CD4-positive, alpha-beta T cell treated with Interleukin-6 for 4 hours (primary cell): ENCODE measurements at regions not wholly inside any gene's neighbourhood (a gene's known extent, or its start where the extent isn't known, plus 50 kb on each side); places are given as distances from the start of the nearest gene placed in this dataset.
"Not testable (repeated sequence)": the region's sequence is repeated elsewhere in the genome, so short reads cannot be mapped to it uniquely, and the experiment has no call there.

Experiments
- DNase-seq: peaks from one replicate; pipeline ENCODE4 v3.0.0-alpha.2; 2020; ENCODE audit warnings: mixed read lengths

DNA sequence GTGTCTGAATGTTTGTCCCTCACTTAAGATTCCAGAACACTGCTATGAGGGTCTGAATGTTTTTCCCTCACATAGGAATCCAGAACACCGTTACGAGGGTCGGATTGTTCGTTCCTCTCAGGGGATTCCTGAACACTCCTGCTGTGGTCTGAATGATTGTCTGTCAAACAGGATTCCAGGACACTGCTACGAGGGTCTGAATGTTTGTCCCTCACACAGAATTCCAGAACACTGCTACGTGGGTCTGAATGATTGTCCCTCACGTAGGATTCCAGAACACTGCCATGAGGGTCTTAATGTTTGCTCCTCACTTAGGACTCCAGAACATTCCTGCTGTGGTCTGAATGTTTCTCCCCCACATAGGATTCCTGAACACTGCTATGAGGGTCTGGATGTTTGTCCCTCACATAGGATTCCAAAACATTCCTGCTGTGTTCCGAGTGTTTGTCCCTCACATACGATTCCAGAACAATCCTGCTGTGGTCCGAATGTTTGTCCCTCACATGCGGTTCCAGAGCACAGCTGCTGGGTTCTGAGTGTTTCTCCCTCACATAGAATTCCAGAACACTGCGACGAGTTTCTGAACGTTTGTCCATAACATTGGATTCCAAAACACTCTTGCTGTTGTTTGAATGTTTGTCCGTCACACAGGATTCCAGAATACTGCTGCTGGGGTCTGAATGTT is 199.5 kb downstream of the FOXD4L6 start:
- no peak for DNase-seq

DNA sequence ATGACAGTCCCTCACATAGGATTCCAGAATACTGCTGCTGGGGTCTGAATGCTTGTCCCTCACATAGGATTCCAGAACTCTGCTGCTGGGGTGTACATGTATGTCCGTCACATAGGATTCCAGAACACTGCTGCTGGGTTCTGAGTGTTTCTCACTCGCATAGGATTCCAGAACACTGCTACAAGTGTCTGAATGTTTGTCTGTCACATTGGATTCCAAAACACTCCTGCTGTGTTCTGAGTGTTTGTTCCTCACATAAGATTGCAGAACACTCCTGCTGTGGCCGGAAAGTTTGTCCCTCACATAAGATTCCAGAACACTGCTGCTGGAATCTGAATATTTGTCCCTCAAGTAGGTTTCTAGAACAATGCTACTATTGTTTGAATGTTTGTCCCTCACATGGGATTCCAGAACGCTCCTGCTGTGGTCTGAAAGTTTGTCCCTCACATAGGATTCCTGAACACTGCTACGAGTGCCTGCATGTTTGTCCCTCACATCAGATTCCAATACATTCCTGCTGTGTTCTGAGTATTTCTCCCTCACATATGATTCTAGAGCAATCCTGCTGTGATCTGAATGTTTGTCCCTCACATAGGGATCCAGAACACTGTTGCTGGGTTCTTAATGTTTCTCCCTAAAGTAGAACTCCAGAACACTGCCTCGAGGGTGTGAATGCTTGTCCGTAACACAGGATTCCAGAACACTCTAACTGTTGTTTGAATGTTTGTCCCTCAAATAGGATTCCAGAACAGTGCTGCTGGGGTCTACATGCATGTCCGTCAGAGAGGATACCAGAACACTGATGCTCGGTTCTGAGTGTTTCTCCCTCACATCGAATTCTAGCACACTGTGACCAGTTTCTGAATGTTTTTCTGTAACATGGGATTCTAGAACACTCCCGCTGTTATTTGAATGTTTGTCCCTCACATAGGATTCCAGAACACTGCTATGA is 200.4 kb downstream of the FOXD4L6 start:
- DNase-seq = no peak

DNA sequence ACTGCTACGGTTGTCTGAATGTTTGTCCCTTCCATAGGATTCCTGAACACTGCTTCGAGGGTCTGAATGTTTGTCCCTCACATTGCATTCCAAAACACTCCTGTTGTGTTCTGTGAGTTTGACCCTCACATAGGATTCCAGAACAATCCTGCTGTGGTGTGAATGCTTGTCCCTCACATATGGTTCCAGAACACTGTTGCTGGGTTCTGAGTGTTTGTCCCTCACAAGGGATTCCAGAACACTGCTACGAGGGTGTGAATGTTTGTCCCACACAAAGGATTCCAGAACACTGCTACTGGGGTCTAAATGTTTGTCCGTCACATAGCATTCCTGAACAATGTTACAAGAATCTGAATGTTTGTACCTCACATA is 201.2 kb downstream of the FOXD4L6 start:
- DNase-seq = no peak

DNA sequence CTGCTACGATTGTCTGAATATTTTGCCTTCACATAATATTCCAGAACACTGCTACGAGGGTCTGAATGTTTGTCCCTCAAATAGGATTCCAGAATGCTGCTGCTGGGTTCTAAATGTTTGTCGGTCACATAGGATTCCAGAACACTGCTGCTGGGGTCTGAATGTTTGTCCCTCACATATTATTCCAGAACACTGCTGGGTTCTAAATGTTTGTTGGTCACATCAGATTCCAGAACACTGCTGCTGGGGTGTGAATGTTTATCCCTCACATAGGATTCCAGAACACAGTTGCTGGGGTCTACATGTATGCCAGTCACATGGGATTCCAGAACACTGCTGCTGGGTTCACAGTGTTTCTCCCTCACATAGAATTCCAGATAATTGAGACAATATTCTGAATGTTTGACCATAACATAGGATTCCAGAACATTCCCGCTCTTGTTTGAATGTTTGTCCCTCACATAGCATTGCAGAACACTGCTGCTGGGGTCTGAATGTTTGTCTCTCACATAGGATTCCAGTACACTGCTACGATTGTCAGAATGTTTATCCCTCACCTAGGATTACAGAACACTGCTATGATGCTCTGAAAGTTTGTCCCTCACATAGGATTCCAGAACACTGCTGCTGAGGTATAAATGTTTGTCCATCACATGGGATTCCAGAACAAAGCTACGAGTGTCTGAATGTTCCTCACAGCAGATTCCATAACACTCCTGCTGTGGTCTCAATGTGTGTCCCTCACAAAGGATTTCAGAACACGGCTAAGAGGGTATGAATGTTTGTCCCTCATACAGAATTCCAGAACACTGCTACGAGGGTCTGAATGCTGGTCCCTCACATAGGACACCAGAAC is 201.8 kb downstream of the FOXD4L6 start:
- no peak for DNase-seq

DNA sequence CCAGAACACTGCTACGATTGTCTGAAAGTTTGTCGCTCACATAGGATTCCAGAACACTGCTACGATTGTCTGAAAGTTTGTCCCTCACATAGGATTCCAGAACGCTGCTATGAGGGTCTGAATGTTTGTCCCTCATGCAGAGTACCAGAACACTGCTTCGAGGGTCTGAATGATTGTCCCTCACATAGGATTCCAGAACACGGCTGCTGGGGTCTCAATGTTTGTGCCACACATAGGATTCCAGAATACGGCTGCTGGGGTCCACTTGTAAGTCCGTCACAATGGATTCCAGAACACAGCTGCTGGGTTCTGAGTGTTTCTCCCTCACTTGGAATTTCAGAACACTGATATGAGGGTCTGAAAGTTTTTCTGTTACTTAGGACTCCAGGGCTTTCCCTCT is 203.3 kb downstream of the FOXD4L6 start:
- no peak for DNase-seq

DNA sequence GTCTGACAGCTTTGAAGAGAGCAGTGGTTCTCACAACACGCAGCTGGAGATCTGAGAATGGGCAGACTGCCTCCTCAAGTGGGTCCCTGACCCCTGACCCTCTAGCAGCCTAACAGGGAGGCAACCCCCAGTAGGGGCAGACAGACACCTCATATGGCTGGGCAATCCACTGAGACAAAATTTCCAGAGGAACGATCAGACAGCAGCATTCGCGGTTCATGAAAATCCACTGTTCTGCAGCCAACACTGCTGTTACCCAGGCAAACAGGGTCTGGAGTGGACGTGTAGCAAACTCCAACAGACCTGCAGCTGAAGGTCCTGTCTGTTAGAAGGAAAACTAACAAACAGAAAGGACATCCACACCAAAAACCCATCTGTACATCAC is 212.1 kb downstream of the FOXD4L6 start:
- DNase-seq = not testable (repeated sequence)

DNA sequence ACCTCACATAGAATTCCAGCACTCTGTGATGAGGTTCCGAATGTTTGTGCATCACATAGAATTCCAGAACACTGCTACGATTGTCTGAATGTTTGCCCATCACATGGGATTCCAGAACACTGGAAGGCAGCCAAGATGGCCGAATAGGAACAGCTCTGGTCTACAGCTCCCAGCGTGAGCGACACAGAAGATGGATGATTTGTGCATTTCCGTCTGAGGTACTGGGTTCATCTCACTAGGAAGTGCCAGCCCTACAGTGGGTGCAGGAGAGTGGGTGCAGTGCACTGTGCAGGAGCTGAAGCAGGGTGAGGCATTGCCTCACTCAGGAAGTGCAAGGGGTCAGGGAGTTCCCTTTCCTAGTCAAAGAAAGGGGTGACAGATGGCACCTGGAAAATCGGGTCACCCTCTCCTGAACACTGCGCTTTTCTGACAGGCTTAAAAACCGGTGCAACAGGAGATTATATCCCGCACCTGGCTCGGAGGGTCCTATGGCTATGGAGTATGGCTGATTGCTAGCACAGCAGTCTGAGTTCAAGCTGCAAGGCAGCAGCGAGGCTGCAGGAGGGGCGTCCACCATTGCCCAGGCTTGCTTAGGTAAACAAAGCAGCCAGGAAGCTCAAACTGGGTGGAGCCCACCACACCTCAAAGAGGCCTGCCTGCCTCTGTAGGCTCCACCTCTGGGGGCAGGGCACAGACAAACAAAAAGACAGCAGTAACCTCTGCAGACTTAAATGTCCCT is 212.7 kb downstream of the FOXD4L6 start:
- not testable (repeated sequence) for DNase-seq

DNA sequence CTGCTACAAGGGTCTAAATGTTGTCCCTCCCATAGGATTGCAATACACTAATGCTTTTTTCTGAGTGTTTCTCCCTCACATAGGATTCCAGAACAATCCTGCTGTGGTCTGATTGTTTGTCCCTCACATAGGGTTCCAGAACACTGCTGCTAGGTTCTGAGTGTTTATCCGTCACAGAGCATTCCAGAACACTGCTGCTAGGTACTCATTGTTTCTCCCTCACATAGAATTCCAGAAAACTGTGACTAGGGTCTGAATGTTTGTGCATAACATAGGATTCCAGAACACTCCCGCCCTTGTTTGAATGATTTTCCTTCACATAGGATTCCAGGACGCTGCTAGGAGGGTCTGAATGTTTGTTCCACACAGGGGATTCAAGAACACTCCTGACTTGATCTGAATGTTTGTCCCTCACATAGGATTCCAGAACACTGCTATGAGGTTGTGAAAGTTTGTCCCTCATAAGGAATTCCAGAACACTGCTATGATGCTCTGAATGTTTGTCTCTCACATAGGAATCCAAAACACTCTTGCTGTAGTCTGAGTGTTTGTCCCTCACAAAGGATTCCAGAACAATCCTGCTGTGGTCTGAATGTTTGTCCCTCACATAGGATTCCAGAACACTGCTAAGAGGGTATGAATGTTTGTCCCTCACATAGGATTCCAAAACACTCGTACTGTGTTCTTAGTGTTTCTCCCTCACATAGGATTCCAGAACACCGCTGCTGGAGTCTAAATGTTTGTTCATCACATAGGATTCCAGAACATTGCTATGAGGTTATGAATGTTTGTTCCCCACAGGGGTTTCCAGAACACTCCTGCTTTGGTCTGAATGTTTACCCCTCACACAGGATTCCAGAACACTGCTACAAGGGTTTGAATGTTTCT is 213.5 kb downstream of the FOXD4L6 start:
- DNase-seq = no peak

DNA sequence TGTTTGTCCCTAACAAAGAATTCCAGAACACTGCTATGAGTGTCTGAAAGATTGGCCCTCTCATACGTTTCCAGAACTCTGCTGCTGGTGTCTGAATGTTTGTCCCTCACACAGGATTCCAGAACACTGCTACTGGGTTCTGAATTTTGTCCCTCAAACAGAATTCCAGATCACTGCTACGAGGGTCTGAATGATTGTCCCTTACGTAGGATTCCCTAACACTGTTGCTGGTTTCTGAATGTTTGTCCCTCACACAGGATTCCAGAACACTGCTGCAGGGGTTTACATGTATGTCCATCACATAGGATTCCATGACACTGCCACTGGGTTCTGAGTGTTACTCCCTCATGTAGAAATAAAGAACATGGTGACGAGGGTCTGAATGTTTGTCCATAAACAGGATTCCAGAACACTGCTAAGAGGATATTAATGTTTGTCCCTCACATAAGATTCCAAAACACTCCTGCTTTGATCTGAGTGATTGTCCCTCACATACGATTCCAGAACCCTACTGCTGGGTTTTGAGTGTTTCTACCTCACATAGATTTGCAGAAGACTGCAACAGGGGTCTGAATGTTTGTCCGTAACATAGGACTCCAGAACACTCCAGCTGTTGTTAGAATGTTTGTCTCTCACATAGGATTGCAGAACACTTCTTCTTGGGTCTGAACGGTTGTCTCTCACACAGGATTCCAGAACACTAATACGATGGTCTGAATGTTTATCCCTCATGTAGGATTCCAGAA is 214.4 kb downstream of the FOXD4L6 start:
- no peak for DNase-seq

DNA sequence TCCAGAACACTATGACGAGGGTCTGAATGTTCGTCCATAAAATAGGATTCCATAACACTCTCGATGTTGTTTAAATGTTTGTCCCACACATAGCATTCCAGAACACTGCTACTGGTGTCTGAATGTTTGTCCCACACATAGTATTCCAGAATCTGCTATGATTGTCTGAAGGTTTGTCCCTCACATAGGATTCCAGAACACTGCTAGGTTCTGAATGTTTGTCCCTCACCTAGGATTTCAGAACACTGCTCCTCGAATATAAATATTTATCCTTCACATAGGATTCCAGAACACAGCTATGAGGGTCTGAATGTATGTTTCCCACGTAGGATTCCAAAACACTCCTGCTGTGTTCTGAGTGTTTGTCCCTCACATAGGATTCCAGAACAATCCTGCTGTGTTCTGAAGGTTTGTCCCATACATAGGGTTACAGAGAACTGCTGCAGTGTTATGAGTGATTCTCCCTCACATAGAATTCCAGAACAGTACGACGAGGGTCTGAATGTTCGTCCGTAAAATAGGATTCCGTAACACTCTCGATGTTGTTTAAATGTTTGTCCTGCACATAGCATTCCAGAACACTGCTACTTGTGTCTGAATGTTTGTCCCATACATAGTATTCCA is 215.3 kb downstream of the FOXD4L6 start:
- DNase-seq = no peak

DNA sequence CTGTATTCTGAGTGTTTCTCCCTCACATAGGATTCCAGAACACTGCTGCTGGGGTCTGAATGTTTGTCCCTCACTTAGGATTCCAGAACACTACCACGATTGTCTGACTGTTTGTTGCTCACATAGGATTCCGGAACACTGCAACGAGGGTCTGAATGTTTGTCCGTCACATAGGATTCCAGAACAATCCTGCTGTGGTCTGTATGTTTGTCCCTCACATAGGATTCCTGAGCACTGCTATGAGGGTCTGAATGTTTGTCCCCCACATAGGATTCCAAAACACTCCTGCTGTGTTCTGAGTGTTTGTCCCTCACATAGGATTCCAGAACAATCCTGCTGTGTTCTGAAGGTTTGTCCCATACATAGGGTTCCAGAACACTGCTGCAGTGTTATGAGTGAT is 215.8 kb downstream of the FOXD4L6 start:
- not testable (repeated sequence) for DNase-seq

DNA sequence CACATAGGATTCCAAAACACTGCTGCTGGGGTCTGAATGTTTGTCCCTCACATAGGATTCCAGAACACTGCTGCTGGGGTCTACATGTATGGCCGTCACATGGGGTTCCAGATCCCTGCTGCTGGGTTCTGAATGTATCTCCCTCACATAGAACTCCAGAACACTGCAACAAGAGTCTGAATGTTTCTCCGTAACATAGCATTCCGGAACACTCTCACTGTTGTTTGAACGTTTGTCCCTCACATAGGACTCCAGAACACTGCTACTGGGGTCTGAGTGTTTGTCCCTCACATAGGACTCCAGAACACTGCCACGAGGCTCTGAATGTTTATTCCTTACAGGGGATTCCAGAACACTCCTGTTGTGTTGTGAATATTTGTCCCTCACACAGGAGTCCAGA is 216.8 kb downstream of the FOXD4L6 start:
- DNase-seq = no peak

DNA sequence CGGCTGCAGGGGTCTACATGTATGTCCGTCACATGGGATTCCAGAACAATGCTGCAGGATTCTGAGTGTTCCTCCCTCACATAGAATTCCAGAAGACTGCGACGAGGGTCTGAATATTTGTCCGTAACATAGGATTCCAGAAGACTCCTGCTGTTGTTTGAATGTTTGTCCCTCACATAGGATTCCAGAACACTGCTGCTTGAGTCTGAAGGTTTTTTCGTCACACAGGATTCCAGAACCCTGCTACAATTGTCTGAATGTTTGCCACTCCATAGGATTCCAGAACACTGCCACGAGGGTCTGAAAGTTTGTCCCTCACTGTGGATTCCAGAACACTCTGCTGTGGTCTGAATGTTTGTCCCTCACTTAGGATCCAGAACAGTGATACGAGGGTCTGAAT is 217.5 kb downstream of the FOXD4L6 start:
- not testable (repeated sequence) for DNase-seq

DNA sequence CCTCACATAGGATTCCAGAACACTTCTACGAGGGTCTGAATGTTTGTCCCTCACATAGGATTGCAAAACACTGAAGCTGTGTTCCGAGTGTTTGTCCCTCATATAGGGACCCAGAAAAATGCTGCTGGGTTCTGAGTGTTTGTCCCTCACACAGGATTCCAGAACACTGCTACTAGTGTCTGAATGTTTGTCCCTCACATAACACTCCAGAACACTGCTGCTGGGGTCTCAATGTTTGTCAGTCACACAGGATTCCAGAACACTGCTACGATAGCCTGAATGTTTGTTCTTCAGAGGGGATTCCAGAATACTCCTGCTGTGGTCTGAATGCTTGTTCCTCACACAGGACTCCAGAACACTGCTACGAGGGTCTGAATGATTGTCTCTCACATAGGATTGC is 218.7 kb downstream of the FOXD4L6 start:
- DNase-seq = no peak

DNA sequence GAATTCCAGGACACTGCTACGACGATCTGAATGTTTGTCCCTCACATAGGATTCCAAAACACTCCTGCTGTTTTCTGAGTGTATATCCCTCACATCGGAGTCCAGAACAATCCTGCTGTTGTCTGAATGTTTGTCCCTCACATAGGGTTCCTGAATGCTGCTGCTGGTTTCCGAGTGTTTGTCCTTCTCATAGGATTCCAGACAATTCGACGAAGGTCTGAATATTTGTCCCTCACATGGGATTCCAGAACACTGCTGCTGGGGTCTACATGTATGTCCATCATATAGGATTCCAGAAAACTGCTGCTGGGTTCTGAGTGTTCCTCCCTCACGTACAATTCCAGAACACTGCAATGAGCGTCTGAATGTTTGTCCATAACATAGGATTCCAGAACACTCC is 219.4 kb downstream of the FOXD4L6 start:
- not testable (repeated sequence) for DNase-seq

DNA sequence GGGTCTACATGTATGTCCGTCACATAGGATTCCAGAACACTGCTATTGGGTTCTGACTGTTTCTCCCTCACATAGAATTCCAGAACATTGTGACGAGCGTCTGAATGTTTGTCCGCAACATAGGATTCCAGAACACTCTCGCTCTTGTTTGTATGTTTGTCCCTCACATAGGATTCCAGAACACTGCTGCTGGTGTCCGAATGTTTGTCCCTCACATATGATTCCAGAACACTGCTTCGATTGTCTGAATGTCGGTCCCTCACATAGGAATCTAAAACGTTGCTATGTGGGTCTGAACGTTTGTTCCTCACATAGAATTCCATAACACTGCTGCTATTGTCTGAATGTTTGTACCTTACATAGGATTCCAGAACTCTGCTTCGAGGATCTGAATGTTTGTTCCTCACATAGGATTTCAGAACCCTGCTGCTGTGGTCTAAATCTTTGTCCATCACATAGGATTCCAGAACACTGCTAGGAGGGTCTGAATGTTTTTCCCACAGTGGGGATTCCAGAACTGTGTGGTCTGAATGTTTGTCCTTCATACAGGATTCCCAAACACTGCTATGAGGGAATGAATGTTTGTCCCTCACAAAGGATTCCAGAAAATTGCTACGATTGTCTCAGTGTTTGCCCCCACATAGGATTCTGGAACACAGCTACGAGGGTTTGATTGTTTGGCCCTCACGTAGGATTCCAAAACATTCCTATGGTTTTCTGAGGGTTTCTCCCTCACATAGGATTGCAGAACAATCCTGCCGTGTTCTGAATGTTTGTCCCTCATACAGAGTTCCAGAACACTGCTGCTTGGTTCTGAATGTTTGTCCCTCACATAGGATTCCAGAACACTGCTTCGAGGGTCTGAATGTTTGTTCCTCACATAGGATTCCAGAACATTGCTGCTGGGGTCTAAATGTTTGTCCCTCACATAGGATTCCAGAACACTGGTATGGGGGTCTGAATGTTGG is 220.5 kb downstream of the FOXD4L6 start:
- DNase-seq = no peak

DNA sequence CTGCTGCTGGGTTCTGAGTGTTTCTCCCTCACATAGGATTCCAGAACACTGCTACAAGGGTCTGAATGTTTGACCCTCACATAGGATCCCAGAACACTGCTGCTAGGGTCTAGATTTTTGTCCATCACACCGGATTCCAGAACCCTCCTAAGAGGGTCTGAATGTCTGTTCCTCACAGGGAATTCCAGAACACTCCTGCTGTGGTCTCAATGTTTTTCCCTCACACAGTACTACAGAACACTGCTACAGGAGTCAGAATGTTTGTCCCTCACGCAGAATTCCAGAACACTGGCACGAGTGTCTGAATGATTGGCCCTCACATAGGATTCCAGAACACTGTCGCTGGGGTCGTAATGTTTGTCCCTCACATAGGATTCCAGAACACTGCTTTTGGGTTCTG is 221.6 kb downstream of the FOXD4L6 start:
- DNase-seq = not testable (repeated sequence)

DNA sequence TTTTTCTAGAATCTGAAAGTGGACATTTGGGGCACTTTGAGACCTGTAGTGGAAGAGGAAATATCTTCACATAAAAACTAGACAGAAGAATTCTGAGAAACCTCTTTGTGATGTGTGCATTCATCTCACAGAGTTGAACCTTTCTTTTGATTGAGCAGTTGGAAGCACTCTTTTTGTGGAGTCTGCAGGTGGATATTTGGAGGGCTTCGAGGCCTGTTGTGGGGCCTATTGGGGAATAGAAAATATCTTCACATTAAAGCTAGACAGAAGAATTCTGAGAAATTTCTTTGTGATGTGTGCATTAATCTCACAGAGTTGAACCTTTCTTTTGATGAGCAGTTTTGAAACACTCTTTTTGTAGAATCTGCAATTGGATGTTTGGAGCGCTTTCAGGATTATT is 236.2 kb downstream of the FOXD4L6 start:
- DNase-seq = not testable (repeated sequence)

DNA sequence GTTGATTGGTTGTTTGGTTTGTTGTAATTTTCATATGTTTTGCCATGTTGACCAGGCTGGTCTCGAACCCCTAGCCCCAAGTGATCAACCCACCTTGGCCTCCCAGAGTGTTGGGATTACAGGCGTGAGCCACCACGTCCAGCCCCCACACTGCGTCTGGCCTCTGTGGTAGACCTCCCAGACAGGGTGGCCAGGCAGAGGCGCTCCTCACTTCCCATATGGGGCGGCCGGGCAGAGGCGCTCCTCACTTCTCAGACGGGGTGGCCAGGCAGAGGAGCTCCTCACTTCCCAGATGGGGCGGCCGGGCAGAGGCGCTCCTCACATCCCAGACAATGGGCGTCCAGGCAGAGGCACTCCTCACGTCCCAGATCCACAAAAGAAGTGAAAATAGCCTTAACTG is 242.6 kb downstream of the FOXD4L6 start:
- DNase-seq = not testable (repeated sequence)
